LHCN-M2 (cell line): ENCODE measurements at regions not wholly inside any gene's neighbourhood (a gene's known extent, or its start where the extent isn't known, plus 50 kb on each side); places are given as distances from the start of the nearest gene placed in this dataset.

Experiments used
- DNase-seq: peaks from one replicate; pipeline ENCODE4 v3.0.0-alpha.2; 2012; ENCODE audit warnings: low read depth

- DNase-seq = no peak
Observed at GRCh38 chr2:510839-511238, 166.4 kb downstream of the TMEM18 start.

GRCh38 chr2:509888-510287 lies 167.3 kb downstream of the TMEM18 start:
- DNase-seq = no peak

GRCh38 chr2:508121-508520 lies 169.1 kb downstream of the TMEM18 start:
- no peak for DNase-seq

GRCh38 chr2:506866-507265 lies 170.3 kb downstream of the TMEM18 start:
- DNase-seq = no peak

DNA sequence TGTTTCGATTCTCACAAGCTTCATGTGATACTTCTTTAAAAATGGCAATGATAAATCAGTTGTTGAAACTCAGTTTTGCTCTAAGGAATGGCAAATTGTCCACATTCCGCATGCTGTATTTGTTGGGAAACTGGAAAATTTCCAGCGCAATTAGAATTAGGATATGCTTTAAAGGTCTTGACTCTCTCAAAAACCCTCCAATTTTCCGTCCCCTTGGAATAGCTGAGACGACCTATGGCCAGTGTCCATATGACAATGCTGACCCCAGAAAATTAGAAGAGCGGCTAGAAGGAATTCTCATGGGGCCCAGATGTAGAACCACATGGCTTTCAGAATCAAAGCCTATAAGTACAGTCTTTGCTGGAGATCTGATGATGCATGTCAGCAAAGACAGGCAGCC lies 170.8 kb downstream of the TMEM18 start:
- DNase-seq = no peak

- no peak for DNase-seq
Observed at GRCh38 chr2:505941-506340, 171.3 kb downstream of the TMEM18 start.

DNA sequence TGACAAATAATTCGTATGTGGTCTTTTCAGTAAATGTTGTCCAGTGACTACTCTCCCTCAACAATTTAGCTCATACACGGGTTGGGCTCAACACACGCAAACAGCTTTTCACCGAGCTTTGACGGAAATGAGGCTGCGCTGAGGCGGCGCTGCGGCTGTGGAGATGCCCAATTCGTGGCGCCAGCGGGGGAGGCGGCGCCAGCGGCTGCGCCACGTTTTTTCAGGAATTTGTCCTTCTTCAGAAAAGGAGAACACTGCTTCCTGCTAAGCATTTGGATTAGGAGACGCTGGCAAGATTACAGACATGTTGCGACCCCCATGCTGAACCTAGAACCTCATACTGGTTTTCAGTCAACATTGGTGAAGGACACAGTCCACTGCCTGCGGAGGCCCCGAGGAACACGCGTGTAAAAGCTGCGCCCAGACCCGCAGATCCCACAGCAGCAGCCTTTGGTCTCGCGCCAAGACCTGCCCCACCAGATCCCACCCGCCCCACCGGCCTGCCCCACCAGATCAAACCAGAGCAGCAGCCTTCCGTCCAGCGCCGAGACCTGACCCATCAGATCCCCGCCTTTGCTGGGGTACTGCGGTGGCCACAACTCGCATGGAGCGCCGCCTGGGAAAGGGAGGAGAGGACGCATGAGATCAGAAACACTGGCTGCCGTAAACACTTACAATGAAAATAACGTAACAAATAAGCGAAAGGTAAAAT lies 173.8 kb downstream of the TMEM18 start:
- DNase-seq = no peak

GRCh38 chr2:502831-503230 lies 174.4 kb downstream of the TMEM18 start:
- no peak for DNase-seq

GRCh38 chr2:501667-502066 lies 175.5 kb downstream of the TMEM18 start:
- DNase-seq = no peak

- no peak for DNase-seq
Observed at GRCh38 chr2:501130-501529, 176.1 kb downstream of the TMEM18 start.

DNA sequence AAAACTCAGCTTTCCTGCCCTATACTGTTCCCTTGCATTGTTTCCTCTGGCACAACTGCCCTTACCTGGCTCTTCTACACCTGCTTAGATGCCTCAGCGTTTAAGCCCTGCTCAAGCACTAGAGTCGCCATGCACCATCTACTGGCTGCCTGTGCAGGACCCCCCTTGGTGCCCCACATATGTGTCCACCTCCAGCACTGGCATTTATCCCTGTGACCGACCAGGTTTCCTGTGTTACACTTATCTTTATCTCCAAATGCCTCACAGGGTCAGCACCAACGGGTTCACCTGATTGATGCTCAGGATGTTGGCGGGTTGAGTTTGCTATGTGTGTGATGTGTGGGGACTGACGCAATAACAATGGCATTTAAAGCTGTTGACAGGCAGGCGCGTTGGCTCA lies 177.5 kb downstream of the TMEM18 start:
- no peak for DNase-seq

GRCh38 chr2:498493-499178 lies 178.6 kb downstream of the TMEM18 start:
- no peak for DNase-seq

DNA sequence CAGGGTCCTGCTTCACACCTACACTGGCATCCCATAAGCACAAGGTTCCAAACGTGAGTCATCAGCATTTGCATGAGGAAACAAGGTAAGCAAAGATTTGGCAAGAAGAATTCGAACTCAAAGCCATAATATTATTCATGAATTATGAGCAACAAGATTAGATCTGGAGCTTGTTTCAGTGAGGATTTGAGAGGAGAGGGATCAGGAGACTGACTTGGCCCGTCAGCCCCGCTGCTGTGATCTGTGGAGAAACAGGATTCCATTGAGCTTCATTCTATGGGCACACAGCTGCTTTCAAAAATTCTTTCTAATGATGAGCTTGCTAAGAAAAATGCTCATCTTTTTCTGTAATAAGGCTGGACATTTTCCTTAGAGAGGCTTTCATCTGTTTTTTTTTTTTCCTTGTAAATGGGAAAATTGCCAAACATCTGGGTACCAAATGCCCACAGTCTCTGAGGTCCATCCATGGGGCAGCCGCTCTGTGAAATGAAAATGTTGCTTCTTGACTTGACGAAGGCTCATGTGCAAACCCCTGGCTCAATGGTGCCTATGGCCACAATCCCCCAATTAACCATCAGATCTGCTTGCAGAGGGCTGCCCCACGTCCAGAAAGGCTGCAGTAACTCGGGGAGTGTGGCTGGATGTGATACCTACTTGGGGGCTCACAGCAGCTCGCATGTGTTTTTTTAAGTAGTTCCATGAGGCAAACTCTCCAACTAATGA lies 179.3 kb downstream of the TMEM18 start:
- DNase-seq = no peak

DNA sequence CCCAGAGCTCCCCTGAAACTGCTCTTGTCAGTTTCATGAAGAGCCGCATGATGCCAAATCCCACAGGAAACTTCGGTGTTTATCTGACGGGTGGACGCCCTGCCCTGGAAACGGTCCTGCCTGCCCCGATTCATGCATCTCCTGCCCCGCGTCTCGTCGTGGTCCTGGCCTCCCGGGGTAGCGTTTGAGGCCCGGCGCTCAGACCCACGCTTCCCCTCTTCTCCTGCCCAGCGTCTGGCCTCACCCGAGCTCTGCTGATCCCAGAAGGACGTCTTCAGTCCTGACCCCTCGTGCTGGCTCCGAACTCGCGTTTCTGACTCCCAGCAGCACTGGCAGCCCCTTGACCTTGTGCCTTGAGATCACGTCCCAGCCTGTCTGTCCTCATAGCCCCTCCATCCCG lies 180.5 kb downstream of the TMEM18 start:
- DNase-seq = no peak

DNA sequence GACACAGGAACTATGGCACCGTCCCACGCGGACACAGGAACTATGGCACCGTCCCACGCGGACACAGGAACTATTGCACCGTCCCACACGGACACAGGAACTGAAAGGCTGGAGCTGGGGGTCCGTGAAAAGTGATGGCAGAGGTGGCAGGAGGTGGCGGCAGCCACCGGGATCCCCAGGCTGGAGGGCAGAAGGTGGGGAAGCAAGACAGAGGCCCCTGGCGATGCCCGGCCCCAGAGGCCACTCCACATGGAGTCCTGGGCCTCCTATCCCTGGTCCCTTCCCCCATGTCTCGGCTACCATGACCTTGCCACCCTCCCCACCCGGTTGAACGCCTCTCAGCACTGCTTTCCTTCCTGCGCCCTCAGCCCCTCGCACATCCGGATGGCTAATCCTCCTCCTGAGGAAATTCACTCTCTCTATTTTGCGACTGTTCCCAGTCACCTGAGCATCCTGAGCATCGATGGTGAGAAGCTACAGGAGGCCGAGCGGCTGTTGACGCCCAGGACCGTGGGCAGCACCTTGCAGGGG lies 181.4 kb downstream of the TMEM18 start:
- no peak for DNase-seq

- DNase-seq = no peak
Observed at GRCh38 chr2:494853-495252, 182.4 kb downstream of the TMEM18 start.

GRCh38 chr2:493228-493627 lies 184.0 kb downstream of the TMEM18 start:
- DNase-seq = no peak

GRCh38 chr2:492178-492577 lies 185.0 kb downstream of the TMEM18 start:
- DNase-seq = no peak

DNA sequence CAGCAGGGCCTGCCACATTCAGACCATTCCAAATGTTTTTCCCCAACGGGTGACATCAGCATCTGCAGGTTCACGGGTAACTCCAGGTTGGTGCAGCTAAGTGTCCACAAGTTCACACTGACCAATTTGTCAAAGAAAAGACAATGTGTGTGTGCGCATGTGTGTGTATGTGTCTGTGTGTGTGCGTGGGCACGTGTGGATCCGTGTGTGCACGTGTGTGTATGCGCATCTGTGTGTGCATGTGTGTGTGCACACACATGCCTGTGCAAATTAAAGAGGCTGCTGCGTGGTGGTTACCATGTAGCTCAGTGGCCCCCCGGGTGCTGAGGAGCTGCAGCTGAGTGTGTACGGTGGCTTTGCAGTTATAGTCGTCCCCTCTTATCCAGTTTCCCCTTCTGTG lies 187.4 kb downstream of the TMEM18 start:
- DNase-seq = no peak

GRCh38 chr2:489084-489483 lies 188.1 kb downstream of the TMEM18 start:
- DNase-seq = no peak

DNA sequence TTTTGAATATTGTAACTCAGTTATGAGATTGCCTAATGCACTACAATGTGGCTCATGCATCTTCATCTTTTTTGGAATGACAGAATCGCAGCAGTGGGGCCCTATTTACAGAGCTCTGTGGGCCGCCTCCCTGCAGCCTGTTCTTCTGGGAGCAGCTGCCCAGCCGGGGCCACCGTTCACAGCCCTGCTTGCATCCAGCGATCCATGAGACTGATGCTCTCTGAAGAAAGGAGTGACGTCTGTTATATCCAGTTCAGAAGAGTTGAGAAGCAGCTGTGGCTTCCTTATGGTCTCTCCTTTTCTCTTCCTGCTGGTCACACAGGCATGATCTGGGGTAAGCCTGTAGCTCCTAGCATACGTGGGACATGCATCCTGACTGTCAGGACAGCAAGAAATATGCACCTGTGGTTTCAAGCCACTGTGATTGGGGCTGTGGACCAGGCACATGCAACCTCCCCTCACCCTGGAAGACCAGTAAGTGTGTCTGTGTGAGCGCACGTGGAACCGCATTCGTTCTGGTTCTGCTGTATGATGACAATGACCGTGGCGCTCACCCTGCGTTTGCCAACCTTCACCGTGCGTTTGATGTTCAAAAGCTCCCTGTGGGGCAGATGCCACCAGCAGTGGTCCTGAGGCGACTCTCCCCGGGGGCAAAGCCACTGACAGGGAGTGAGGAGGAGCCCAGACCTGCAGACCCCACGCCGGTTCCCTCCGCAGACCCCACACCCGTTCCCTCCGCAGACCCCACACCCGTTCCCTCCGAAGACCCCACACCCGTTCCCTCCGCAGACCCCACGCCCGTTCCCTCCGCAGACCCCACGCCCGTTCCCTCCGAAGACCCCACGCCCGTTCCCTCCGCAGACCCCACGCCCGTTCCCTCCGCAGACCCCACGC lies 189.8 kb downstream of the TMEM18 start:
- no peak for DNase-seq

- no peak for DNase-seq
Observed at GRCh38 chr2:486371-486770, 190.8 kb downstream of the TMEM18 start.
